ENCODE measurements at regions not wholly inside any gene's neighbourhood (a gene's known extent, or its start where the extent isn't known, plus 50 kb on each side); places are given as distances from the start of the nearest gene placed in this dataset.

GRCh38 chr16:82259731-82260130, 89.7 kb upstream of the MPHOSPH6 start (continued):
- TF ChIP-seq, protein P1, sequence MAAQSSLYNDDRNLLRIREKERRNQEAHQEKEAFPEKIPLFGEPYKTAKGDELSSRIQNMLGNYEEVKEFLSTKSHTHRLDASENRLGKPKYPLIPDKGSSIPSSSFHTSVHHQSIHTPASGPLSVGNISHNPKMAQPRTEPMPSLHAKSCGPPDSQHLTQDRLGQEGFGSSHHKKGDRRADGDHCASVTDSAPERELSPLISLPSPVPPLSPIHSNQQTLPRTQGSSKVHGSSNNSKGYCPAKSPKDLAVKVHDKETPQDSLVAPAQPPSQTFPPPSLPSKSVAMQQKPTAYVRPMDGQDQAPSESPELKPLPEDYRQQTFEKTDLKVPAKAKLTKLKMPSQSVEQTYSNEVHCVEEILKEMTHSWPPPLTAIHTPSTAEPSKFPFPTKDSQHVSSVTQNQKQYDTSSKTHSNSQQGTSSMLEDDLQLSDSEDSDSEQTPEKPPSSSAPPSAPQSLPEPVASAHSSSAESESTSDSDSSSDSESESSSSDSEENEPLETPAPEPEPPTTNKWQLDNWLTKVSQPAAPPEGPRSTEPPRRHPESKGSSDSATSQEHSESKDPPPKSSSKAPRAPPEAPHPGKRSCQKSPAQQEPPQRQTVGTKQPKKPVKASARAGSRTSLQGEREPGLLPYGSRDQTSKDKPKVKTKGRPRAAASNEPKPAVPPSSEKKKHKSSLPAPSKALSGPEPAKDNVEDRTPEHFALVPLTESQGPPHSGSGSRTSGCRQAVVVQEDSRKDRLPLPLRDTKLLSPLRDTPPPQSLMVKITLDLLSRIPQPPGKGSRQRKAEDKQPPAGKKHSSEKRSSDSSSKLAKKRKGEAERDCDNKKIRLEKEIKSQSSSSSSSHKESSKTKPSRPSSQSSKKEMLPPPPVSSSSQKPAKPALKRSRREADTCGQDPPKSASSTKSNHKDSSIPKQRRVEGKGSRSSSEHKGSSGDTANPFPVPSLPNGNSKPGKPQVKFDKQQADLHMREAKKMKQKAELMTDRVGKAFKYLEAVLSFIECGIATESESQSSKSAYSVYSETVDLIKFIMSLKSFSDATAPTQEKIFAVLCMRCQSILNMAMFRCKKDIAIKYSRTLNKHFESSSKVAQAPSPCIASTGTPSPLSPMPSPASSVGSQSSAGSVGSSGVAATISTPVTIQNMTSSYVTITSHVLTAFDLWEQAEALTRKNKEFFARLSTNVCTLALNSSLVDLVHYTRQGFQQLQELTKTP (IDR thresholded peaks at IDR 0.05; ENCODE audit: low read depth in 1 of 2, partially characterized antibody in 2 of 2), result no peak
- TF ChIP-seq, protein P2, sequence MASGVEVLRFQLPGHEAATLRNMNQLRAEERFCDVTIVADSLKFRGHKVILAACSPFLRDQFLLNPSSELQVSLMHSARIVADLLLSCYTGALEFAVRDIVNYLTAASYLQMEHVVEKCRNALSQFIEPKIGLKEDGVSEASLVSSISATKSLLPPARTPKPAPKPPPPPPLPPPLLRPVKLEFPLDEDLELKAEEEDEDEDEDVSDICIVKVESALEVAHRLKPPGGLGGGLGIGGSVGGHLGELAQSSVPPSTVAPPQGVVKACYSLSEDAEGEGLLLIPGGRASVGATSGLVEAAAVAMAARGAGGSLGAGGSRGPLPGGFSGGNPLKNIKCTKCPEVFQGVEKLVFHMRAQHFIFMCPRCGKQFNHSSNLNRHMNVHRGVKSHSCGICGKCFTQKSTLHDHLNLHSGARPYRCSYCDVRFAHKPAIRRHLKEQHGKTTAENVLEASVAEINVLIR (CRISPR knock-in tag; IDR thresholded peaks at IDR 0.05), result no peak

GRCh38 chr16:82257990-82258389, 88.0 kb upstream of the MPHOSPH6 start:
- Histone ChIP-seq H2AFZ (ENCODE audit: low read depth, low read length) (no peak overlapping the region), H3K9me1 (ENCODE audit: control insufficient read depth, insufficient read depth, low read length) (no peaks in the 10 kb centered on the region), H3K27ac (ENCODE audit: extremely low read depth, low read depth, low read length) (no peak overlapping the region), H3K36me3 (ENCODE audit: control insufficient read depth, insufficient read depth, low read length) (no peaks in the 10 kb centered on the region), H3K9ac (ENCODE audit: insufficient read depth in 1 of 2, low read depth in 2 of 2, low read length in 2 of 2) (no peak overlapping the region), H3K4me2 (ENCODE audit: insufficient read depth, low read length) (no peak overlapping the region), H3K27me3 (ENCODE audit: control insufficient read depth in 2 of 2, insufficient read depth in 2 of 2, low read length in 2 of 2) (no peaks in the 10 kb centered on the region; a peak in 1 of 5 replicates), H3K79me2 (ENCODE audit: control insufficient read depth, insufficient read depth, low read length) (no peaks in the 10 kb centered on the region), H3K4me3 (no peak overlapping the region), H3K9me3 (replicated peaks; ENCODE audit: control insufficient read depth, insufficient read depth, low read depth, low read length) (no peaks in the 10 kb centered on the region), H4K20me1 (replicated peaks; ENCODE audit: control insufficient read depth, insufficient read depth, low read length) (no peaks in the 10 kb centered on the region), H3K4me1 (replicated peaks in 1 of 2; ENCODE audit: control insufficient read depth in 2 of 2, insufficient read depth in 2 of 2, low read length in 2 of 2) (no peaks in the 10 kb centered on the region)
- in situ Hi-C loops (cut with MboI) (no loop called here), intact Hi-C loops (cut with micrococcal nuclease) (no loop called here)
- ChIA-PET CTCF (ENCODE audit: low intra/inter-chr PET ratio) (no interaction called here), POLR2A (no interaction called here)
- no TSS peak for BruUV-seq (replicated peaks)
- no peak for DNase-seq (ENCODE audit: extremely low read depth in 1 of 4, low spot score in 3 of 4)
- FAIRE-seq, result no peak
- no peak for ATAC-seq
- 3% methylated on average over 7 of the region's 7 CpGs for WGBS (ENCODE audit: insufficient coverage, low coverage, missing lambda C conversion rate)
- TF ChIP-seq KAT7 (CRISPR knock-in tag; IDR thresholded peaks at IDR 0.05; ENCODE audit: borderline replicate concordance) (no peak), ZZZ3 (IDR thresholded peaks at IDR 0.05) (no peak), HNRNPL (IDR thresholded peaks at IDR 0.05; ENCODE audit: low read depth, low read length) (no peak), NELFE (IDR thresholded peaks at IDR 0.05; ENCODE audit: insufficient read depth, insufficient read length) (no peak), ZNF655 (CRISPR knock-in tag; IDR thresholded peaks at IDR 0.05) (no peak), CHD4 (IDR thresholded peaks at IDR 0.05; ENCODE audit: insufficient read depth, insufficient replicate concordance, low read depth, low read length, poor library complexity, severe bottlenecking) (no peak), TAF9B (IDR thresholded peaks at IDR 0.05; ENCODE audit: partially characterized antibody) (no peak), ZNF586 (CRISPR knock-in tag; conservative IDR thresholded peaks at IDR 0.05) (no peak)
- TF ChIP-seq, protein P3, sequence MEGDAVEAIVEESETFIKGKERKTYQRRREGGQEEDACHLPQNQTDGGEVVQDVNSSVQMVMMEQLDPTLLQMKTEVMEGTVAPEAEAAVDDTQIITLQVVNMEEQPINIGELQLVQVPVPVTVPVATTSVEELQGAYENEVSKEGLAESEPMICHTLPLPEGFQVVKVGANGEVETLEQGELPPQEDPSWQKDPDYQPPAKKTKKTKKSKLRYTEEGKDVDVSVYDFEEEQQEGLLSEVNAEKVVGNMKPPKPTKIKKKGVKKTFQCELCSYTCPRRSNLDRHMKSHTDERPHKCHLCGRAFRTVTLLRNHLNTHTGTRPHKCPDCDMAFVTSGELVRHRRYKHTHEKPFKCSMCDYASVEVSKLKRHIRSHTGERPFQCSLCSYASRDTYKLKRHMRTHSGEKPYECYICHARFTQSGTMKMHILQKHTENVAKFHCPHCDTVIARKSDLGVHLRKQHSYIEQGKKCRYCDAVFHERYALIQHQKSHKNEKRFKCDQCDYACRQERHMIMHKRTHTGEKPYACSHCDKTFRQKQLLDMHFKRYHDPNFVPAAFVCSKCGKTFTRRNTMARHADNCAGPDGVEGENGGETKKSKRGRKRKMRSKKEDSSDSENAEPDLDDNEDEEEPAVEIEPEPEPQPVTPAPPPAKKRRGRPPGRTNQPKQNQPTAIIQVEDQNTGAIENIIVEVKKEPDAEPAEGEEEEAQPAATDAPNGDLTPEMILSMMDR (IDR thresholded peaks at IDR 0.05 in 2 of 3, conservative IDR thresholded peaks at IDR 0.05 in 1 of 3; ENCODE audit: insufficient read depth in 2 of 3, low read depth in 1 of 3, low read length in 3 of 3), result no peak

Data from K562 (cell line).